ENCODE measurements at regions not wholly inside any gene's neighbourhood (a gene's known extent, or its start where the extent isn't known, plus 50 kb on each side); places are given as distances from the start of the nearest gene placed in this dataset.

GRCh38 chr4:107248571-107248970 lies 212.5 kb upstream of the DKK2 start:
- H3K4me1 ChIP-seq: no peaks in the 10 kb centered on the region
- no peaks in the 10 kb centered on the region for H3K36me3 ChIP-seq
- H3K27me3 ChIP-seq: no peaks in the 10 kb centered on the region
- no peak for ATAC-seq
- 64 to 67% methylated on average over 3 of the region's 3 CpGs for WGBS, 2 donors (ENCODE audit: low coverage in 1 of 2)
- H3K4me3 ChIP-seq: no peak overlapping the region
- no peak overlapping the region for H3K27ac ChIP-seq
- H3K9me3 ChIP-seq: no peaks in the 10 kb centered on the region
- TF ChIP-seq POLR2A (IDR thresholded peaks at IDR 0.05): no peak
- no peak for TF ChIP-seq POLR2AphosphoS5 (IDR thresholded peaks at IDR 0.05)
- TF ChIP-seq EP300 (IDR thresholded peaks at IDR 0.05): no peak
- no peak for TF ChIP-seq CTCF (IDR thresholded peaks at IDR 0.05)

DNA sequence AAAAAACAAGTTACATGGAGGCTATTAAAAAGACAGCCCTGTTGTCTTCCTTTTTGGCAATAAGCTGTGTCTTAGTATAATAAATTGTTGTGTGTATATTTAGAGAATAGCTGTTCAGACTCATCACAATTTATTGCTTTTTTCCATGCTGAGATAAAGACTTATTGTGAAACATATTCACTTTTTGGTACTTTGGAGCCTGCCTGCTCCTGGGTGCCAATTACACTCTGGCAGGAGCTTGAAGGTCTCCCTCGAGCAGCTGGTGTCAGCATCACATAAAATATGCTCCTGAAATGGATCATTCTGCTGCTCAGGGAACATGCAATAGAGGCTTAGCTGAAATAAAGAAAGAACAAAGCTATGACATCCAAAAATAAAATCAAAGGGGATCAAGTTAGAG lies 211.6 kb upstream of the DKK2 start:
- peak; percentile 51 for ATAC-seq
- H3K9me3 ChIP-seq: no peaks in the 10 kb centered on the region
- no peak overlapping the region for H3K4me3 ChIP-seq
- TF ChIP-seq POLR2AphosphoS5 (IDR thresholded peaks at IDR 0.05): peak; percentile 30
- no peak for TF ChIP-seq POLR2A (IDR thresholded peaks at IDR 0.05)
- no peak overlapping the region for H3K27ac ChIP-seq
- peaks cover 0 to 4% (median 0%) of the 10 kb centered on the region in 3 donors for H3K4me1 ChIP-seq
- H3K36me3 ChIP-seq: no peaks in the 10 kb centered on the region
- no peaks in the 10 kb centered on the region for H3K27me3 ChIP-seq
- WGBS, 2 donors (ENCODE audit: low coverage in 1 of 2): 7 to 40% methylated on average over 1 of the region's 1 CpG

- Histone ChIP-seq H3K4me1 (peaks cover 0 to 4% (median 0%) of the 10 kb centered on the region in 3 donors), H3K27me3 (no peaks in the 10 kb centered on the region), H3K9me3 (no peaks in the 10 kb centered on the region), H3K27ac (no peak overlapping the region), H3K36me3 (no peaks in the 10 kb centered on the region), H3K4me3 (no peak overlapping the region)
- no peak for ATAC-seq
- 68 to 80% methylated on average over 1 of the region's 1 CpG for WGBS, 2 donors (ENCODE audit: low coverage in 1 of 2)
- TF ChIP-seq CTCF (IDR thresholded peaks at IDR 0.05) (no peak), POLR2AphosphoS5 (IDR thresholded peaks at IDR 0.05) (no peak), EP300 (IDR thresholded peaks at IDR 0.05) (no peak), POLR2A (IDR thresholded peaks at IDR 0.05) (no peak)
Measured at GRCh38 chr4:107246761-107247160, 210.6 kb upstream of the DKK2 start.

- TF ChIP-seq POLR2A (IDR thresholded peaks at IDR 0.05): no peak
- no peak overlapping the region for H3K4me3 ChIP-seq
- WGBS, 2 donors (ENCODE audit: low coverage in 1 of 2): 10 to 21% methylated on average over 3 of the region's 4 CpGs
- H3K9me3 ChIP-seq: no peaks in the 10 kb centered on the region
- no peak overlapping the region for H3K27ac ChIP-seq
- H3K36me3 ChIP-seq: no peaks in the 10 kb centered on the region
- H3K27me3 ChIP-seq: no peaks in the 10 kb centered on the region
- H3K4me1 ChIP-seq: peaks cover 0 to 4% (median 0%) of the 10 kb centered on the region in 3 donors
- no peak for ATAC-seq
Measured at GRCh38 chr4:107243141-107243781, 207.1 kb upstream of the DKK2 start.

DNA sequence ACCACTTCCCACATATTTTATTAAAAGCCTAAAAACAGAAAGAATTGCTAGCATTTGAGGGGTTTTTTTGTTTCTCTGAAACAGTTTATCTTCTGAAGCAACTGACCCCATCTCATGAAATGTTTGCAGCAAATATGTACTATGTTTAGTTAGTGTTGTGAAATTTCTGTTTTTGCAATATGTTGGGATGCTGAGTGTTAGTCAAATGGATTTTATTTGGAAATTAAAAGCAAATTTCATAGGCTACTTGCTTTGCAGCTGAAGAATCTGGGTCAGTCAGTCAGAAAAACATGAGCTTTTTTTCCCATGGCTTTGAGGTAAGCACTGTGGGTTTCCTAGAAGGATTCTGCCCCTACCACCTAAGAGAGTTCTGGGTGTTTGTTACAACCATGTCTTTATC lies 184.9 kb upstream of the DKK2 start:
- no peak overlapping the region for H3K27ac ChIP-seq
- no peaks in the 10 kb centered on the region for H3K36me3 ChIP-seq
- H3K4me1 ChIP-seq: no peaks in the 10 kb centered on the region
- no peaks in the 10 kb centered on the region for H3K9me3 ChIP-seq
- no peak overlapping the region for H3K4me3 ChIP-seq
- TF ChIP-seq CTCF (IDR thresholded peaks at IDR 0.05) (no peak), POLR2A (IDR thresholded peaks at IDR 0.05) (no peak), EP300 (IDR thresholded peaks at IDR 0.05) (no peak), POLR2AphosphoS5 (IDR thresholded peaks at IDR 0.05) (no peak)
- H3K27me3 ChIP-seq: no peaks in the 10 kb centered on the region
- ATAC-seq: peak; percentile 41

- TF ChIP-seq POLR2A (IDR thresholded peaks at IDR 0.05) (no peak), EP300 (IDR thresholded peaks at IDR 0.05) (no peak), POLR2AphosphoS5 (IDR thresholded peaks at IDR 0.05) (no peak), CTCF (IDR thresholded peaks at IDR 0.05) (no peak)
- H3K9me3 ChIP-seq: no peaks in the 10 kb centered on the region
- no peaks in the 10 kb centered on the region for H3K36me3 ChIP-seq
- no peak overlapping the region for H3K27ac ChIP-seq
- no peak for ATAC-seq
- WGBS, 2 donors (ENCODE audit: low coverage in 1 of 2): 56 to 57% methylated on average over 1 of the region's 1 CpG
- H3K27me3 ChIP-seq: no peaks in the 10 kb centered on the region
- no peaks in the 10 kb centered on the region for H3K4me1 ChIP-seq
- H3K4me3 ChIP-seq: no peak overlapping the region
Measured at GRCh38 chr4:107219681-107220080, 183.6 kb upstream of the DKK2 start.
